ENCODE measurements at regions not wholly inside any gene's neighbourhood (a gene's known extent, or its start where the extent isn't known, plus 50 kb on each side); places are given as distances from the start of the nearest gene placed in this dataset.
A peak's percentile ranks its signal among the peaks of the same experiment; 100 is the strongest.
"Not testable (repeated sequence)": the region's sequence is repeated elsewhere in the genome, so short reads cannot be mapped to it uniquely, and the experiment has no call there.

- DNase-seq = no peak
These were observed 109.8 kb upstream of the MSX2 start for GRCh38 chr5:174614500-174615135.

- no peak for DNase-seq
These were observed 108.3 kb upstream of the MSX2 start for GRCh38 chr5:174616036-174616435.

- DNase-seq = no peak
These were observed 107.1 kb upstream of the MSX2 start for GRCh38 chr5:174617285-174617684.

- DNase-seq = no peak
These were observed 106.5 kb upstream of the MSX2 start for GRCh38 chr5:174617910-174618309.

GRCh38 chr5:174618589-174618988 is 105.8 kb upstream of the MSX2 start:
- DNase-seq = no peak

- DNase-seq = no peak
These were observed 102.3 kb upstream of the MSX2 start for GRCh38 chr5:174622067-174622466.

GRCh38 chr5:174623018-174623417 is 101.4 kb upstream of the MSX2 start:
- DNase-seq = no peak

GRCh38 chr5:174623433-174624019 is 100.9 kb upstream of the MSX2 start:
- DNase-seq = peak; percentile 89

GRCh38 chr5:174624733-174625522 is 99.5 kb upstream of the MSX2 start:
- no peak for DNase-seq

- peak; percentile 32 for DNase-seq
These were observed 98.6 kb upstream of the MSX2 start for GRCh38 chr5:174625591-174626350.

- DNase-seq = no peak
These were observed 97.9 kb upstream of the MSX2 start for GRCh38 chr5:174626369-174626920.

- no peak for DNase-seq
These were observed 88.3 kb upstream of the MSX2 start for GRCh38 chr5:174636094-174636493.

- DNase-seq = no peak
These were observed 81.5 kb upstream of the MSX2 start for GRCh38 chr5:174642816-174643405.

- no peak for DNase-seq
These were observed 79.9 kb upstream of the MSX2 start for GRCh38 chr5:174644436-174644835.

- no peak for DNase-seq
These were observed 79.5 kb upstream of the MSX2 start for GRCh38 chr5:174644923-174645322.

GRCh38 chr5:174645677-174646076 is 78.7 kb upstream of the MSX2 start:
- DNase-seq = no peak

GRCh38 chr5:174648618-174649017 is 75.8 kb upstream of the MSX2 start:
- DNase-seq = not testable (repeated sequence)

- DNase-seq = no peak
These were observed 75.0 kb upstream of the MSX2 start for GRCh38 chr5:174649391-174649790.

- DNase-seq = no peak
These were observed 69.9 kb upstream of the MSX2 start for GRCh38 chr5:174654442-174654841.

- DNase-seq = no peak
These were observed 69.0 kb upstream of the MSX2 start for GRCh38 chr5:174655351-174655750.

- DNase-seq = no peak
These were observed 60.1 kb upstream of the MSX2 start for GRCh38 chr5:174664180-174664850.

- no peak for DNase-seq
These were observed 59.0 kb upstream of the MSX2 start for GRCh38 chr5:174665347-174665746.

All from NCI-H187 treated with DMSO at 0.1 percent for 48 hours (cell line).